Nucleus accumbens (tissue), 56 donors: ENCODE measurements at regions not wholly inside any gene's neighbourhood (a gene's known extent, or its start where the extent isn't known, plus 50 kb on each side); places are given as distances from the start of the nearest gene placed in this dataset.
"Not testable (repeated sequence)": the region's sequence is repeated elsewhere in the genome, so short reads cannot be mapped to it uniquely, and the experiment has no call there.

Experiments used
- DNase-seq, 56 donors: peaks; one replicate each; lab custom pipeline; 2025; lab: John Stamatoyannopoulos, UW

DNA sequence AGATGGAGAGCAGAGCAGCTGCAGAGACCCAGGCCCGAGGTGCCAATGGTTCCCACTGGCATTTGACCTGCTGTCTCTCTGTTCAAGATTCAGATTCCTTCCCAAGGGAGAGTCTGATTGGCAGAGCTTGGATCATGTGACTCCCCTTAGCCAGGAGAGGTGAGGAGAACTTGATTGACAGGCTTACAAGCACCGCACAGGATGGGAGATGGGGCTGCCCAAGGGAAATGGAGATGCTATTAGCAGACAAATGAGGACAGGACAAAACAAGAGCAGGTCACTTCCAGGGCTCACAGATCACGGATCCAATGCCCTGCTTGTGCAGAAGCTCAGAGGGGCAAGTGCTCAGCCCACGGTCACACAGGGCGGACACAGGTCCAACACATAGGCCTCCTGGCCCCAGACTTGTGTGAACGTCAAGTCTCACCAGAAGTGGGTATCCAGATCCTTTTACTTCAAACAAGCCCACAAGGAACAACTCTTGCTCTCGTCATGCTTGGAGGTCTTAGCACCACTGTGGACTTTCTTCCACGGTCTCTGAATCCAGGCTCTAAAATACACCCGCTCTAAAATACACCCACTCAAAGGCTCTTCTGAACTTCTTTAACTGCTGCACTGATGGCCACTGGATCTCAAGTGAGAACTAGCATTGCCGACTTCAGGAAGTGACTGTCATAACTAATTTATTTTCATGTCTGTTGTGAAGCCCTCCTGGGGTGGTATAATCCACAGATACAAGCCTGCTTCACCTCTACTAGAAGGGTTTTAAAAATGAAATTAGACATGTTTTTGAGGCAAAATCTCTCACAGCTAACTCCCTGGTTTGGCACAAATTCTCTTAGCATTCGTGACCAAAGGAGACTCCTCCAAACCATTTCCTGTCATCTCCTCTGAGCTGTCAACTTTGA is 274.9 kb downstream of the RRAGC start:
- no peak for DNase-seq

GRCh38 chr1:38583287-38583686 is 276.3 kb downstream of the RRAGC start:
- not testable (repeated sequence) for DNase-seq

GRCh38 chr1:38581396-38581795 is 278.2 kb downstream of the RRAGC start:
- DNase-seq = no peak

GRCh38 chr1:38580594-38580993 is 279.0 kb downstream of the RRAGC start:
- no peak for DNase-seq

DNA sequence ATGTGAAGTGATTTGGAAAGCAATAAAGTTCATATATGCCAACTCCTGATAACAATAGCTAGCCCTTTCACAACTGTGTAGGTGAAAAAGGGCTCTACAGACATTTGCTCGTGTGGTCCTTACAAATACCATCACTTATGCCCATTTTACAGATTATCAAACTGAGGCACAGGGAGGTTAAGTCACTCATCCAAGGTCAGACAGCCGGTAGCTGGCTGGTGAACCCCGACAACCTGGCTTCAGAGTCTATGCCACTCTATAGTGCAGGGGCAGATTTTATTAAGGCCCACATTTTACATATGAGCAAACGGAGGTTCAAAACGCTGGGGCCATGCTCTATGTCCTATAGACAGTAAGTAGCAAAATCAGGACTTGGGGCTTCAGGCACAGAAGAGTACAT is 280.5 kb downstream of the RRAGC start:
- no peak for DNase-seq

DNA sequence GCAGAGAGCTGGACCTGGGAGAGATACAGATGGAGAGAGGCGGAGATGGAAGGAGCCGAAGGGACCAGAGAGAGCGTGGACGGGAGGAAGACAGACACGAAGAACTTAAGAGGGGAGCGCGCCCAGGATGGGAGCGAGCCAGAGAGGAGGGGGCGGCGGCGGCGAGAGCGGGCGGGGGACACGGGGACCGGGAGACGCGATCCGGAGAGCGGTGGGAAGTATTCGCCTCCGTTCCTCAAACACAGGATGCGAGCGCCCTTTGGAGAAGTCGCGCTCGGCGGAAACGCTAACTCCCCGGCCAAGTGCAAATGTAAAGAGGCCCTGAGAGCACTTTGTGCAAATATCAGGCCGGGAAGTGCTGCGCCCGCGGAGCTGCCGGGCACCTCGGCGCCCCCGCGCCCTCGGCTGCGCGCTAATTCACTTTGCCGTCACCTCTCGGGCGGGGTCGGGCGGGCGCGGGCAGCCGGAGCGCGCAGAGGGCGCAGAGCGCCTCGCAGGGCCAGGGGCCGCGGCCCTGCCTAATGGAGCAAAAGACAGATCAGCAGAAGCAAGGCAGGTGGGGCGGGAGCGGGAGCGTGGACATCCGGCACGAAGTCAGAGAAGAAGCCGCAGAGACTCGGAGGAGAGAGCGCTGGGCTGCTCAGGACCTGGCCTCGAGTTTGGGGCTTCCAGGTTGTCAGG is 281.2 kb downstream of the RRAGC start:
- peak in 1 of 56 donors; percentile 19 for DNase-seq

GRCh38 chr1:38577937-38578270 is 281.7 kb downstream of the RRAGC start:
- no peak for DNase-seq

DNA sequence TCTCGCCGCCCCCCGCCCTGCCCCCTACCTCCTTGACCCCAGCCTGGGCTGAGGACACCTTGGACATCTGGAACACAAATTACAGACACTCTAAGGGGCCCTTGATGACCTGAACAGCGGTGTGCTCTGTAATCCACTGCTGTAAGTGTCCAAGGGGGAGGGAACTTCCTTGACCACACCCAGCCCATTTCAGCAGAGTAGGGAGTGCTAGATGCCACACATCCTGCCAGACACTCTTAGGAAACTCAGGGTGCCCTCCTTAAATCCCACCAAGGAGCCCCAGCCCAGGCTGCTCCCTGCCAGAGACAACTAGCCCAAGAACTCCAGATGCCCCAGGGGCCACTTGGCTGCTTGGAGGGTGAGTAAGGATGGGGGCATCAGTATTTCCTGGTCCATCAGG is 282.2 kb downstream of the RRAGC start:
- DNase-seq = no peak

GRCh38 chr1:38576241-38576640 is 283.3 kb downstream of the RRAGC start:
- no peak for DNase-seq

DNA sequence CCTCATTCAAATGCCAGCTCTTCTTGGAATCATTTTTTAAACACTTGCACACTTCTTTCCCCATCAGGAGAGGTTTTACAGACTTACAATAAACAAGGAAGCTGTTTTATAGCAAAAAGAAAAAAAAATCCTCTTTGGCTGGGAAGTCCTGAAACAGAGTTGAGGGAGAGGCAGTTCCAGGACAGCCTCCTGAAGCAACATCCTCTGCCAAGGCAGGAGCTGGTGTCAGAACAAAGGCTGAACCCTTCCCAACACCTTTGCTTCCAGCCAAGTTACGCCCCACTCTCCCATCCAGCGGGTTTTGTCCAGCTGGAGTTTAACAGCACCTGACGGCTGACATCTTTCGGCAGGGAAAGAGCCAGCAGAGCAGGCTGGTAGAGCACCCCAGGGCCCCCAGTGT is 287.8 kb downstream of the RRAGC start:
- DNase-seq = peak in 16 of 56 donors; percentile 9 to 48 (median 26)

DNA sequence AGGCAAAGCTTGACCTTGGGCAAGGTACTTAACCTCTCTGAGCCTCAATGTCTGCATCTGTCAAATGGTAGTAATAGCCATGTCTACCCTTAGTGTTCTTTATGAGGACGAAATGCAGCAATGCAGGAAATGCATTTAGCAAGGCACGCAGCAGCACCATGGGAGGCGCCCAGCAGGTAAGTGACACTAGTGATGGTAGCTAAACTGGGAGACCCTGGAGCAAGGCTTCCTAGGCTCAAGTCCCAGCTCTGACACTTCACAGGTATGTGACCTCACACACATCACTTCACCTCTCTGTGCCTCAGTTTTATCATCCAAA is 289.0 kb downstream of the RRAGC start:
- DNase-seq = no peak

DNA sequence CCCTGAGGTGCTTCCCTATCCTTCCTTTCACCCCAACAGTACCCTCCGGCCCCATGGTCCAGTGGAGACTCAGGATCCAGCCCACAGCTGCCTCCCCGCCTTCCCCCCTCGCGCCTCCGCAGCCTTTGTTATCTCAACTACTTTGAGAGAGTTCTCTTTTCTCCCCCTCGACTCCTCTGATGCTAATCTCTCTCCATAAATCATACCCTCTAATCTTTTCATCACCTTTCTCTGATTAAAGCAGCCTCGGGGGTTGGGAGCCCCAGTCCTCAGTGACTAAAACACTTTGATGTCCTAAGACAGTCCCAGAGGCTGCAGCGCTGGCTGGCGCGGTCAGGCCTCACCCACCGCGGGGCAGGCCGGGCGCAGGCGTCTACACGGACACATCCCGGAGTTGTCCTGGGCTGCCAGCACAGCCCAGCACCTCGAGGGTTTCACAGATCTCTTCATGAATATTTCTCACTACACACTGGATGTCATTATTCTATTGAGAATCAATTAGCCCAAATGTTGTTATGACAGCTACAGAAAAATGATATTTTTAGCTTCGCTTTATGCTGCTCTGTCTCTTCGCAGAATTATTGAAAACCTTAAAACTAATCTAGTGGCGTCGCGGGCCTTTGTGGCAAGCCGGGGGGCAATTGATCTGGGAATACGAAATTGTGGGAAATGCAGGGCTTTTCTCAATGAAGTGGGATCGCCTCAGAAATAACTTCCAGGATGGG is 289.5 kb downstream of the RRAGC start:
- DNase-seq = no peak

DNA sequence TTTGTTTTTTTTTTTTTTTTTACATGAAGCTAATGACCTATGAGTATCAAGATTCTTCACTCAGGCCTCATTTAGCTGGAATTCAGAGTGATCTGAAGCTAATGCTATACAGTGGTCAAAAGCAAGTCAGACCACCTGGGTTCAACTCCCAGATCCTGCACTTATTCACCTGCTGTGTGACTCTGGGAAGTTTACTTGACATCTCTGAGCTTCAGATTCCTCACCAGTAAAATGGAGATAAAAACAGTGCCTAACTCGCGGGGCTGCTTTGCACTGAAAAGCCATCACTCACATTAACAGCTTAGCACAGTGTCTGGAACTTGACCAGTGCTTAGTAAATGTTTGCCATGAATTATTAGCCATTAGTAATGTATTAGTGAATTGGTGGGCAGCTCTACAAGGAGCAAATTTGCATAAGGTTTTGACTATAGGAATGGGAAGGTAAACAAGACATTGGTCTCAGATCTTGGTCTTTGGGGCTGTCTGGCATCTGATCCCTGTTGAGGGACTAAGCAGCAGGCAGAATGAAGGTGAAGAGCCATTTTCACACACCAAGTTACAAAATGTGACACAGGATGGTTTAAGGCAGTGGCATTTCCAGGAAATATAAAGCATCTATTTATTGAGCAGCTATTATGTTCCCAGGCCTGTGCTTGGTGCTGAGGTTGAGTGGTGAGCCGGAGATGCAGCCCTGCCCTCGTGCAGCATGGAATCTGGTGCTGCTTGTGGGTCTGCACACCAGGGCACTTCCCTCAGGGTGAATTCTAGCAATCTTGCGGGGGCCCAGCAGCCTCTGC is 291.3 kb downstream of the RRAGC start:
- no peak for DNase-seq

- DNase-seq = no peak
Observed at GRCh38 chr1:38567401-38567800, 292.2 kb downstream of the RRAGC start.

DNA sequence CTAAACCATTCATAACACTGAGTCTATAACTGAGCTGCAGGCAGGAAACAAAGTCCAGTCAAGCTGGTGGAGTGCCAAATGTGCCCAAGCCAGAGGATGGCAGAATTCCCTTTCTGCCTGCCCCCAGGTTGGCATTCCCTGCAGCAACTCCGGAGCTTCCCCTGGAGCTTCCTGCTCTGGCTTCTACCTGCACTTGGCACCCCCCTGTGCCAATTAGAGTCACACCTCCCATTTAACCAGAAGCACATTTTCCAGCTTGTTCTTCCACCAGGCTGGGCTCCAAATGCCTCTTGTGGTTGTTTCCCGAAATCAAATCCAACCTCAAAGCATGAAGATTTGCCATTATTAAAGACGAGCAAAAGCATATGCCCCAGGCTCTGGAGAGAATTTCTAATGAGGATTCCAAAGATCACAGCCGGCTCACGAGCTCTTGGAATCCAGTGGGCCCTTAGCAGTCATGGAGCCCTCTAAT is 294.5 kb downstream of the RRAGC start:
- DNase-seq = peak in 3 of 56 donors; percentile 6 to 44 (median 11)

- no peak for DNase-seq
Observed at GRCh38 chr1:38563942-38564735, 295.4 kb downstream of the RRAGC start.

DNA sequence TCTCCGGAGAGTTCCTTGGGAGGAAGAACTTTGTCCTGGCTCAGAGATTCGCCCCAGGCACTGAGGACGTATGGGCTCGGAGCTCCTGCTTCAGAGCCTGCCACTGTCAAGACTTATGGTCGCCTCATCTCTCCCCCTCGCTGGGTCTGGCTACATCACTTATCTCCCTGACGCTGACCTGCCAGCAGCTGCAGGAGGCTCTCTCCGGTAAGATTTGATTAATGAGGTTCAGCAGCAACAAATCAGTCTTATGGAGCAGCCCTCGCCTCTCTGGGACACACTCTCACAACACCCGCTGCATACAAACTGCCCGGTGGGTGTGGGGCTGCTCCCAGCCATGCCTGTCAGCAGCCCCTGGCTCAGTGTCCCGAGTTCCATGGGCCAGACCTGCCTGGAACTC is 297.8 kb downstream of the RRAGC start:
- DNase-seq = no peak

- DNase-seq = no peak
Observed at GRCh38 chr1:38561110-38561509, 298.5 kb downstream of the RRAGC start.

GRCh38 chr1:38560457-38560856 is 299.1 kb downstream of the RRAGC start:
- DNase-seq = no peak
